ENCODE measurements at regions not wholly inside any gene's neighbourhood (a gene's known extent, or its start where the extent isn't known, plus 50 kb on each side); places are given as distances from the start of the nearest gene placed in this dataset.

DNA sequence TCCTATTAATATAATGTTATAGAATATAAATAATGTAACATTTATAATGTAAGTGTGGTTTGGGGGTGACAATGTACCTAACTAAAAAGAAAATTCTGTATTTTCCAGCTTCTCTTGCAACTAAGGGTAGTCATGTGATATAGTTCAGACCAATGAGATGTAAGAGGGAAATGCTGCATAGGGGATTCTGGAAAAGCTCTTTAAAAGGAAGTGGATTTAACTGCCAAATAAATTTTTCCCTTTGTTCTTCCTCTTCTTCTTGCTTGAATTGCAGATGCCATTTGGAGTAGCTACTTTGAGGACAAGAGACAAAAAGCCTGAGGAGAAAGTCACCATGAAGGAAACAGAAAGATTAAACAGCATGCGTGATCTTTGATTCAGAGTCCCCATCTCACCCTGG is 194.3 kb downstream of the PTEN start:
- ChIA-PET CTCF (interaction anchor here (0.7 kb wide), 1 partner anchor 18 kb away, joined by 7 read pairs; no protein-coding TSS in a partner anchor), POLR2A (ENCODE audit: low non-redundant PET) (no interaction called here)
- TF ChIP-seq, protein P1, sequence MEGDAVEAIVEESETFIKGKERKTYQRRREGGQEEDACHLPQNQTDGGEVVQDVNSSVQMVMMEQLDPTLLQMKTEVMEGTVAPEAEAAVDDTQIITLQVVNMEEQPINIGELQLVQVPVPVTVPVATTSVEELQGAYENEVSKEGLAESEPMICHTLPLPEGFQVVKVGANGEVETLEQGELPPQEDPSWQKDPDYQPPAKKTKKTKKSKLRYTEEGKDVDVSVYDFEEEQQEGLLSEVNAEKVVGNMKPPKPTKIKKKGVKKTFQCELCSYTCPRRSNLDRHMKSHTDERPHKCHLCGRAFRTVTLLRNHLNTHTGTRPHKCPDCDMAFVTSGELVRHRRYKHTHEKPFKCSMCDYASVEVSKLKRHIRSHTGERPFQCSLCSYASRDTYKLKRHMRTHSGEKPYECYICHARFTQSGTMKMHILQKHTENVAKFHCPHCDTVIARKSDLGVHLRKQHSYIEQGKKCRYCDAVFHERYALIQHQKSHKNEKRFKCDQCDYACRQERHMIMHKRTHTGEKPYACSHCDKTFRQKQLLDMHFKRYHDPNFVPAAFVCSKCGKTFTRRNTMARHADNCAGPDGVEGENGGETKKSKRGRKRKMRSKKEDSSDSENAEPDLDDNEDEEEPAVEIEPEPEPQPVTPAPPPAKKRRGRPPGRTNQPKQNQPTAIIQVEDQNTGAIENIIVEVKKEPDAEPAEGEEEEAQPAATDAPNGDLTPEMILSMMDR (conservative IDR thresholded peaks at IDR 0.05; ENCODE audit: low read depth): no peak
- DNase-seq (ENCODE audit: low spot score): no peak
- no peak overlapping the region for H3K27ac ChIP-seq

DNA sequence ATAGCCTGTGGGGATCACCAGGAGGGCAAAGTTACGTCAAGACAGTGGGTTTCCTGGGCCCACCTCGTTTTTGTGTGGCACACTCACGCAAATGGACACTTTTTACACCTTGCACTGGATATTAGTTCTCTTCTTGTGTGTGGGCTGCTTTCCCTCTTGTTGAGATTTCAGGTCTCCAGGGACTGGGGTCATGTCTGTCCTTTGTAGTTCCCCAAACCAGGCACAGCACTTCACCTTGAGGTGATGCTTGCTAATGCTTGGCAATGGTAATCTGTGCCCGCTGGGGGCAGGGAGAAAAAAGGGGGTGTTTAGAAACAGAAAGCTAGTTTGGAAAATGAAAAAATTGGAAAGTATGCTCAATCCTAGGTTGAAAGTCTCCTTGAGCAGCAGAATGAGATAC is 195.3 kb downstream of the PTEN start:
- ChIA-PET CTCF (interaction anchor here (0.6 kb wide), 1 partner anchor 1042 kb away, joined by 4 read pairs; no protein-coding TSS in a partner anchor), POLR2A (ENCODE audit: low non-redundant PET) (no interaction called here)
- TF ChIP-seq, protein P1 (conservative IDR thresholded peaks at IDR 0.05; ENCODE audit: low read depth): no peak
- no peak overlapping the region for H3K27ac ChIP-seq
- DNase-seq (ENCODE audit: low spot score): no peak

DNA sequence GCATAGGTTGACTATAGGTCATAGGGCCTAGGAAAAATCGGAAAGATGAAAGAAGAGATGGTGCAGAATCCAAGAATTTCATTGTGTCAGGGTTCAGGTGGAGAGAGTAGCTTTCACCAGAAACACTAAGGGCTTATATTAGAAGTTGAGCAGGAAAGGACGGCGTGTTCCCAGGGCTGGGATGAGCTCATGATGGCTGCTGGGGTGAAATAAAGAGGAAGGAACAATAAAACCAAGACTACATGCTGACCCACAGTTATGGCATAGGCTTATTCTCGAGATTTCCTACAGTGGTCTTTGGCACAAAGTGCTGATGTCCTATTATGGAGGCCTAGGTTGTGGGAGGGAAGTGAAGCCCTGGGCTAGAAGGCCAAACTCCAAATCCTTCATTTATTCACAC is 195.8 kb downstream of the PTEN start:
- POLR2A ChIA-PET (ENCODE audit: low non-redundant PET): no interaction called here
- no peak overlapping the region for H3K27ac ChIP-seq
- no peak for DNase-seq (ENCODE audit: low spot score)
- TF ChIP-seq, protein P1 (conservative IDR thresholded peaks at IDR 0.05; ENCODE audit: low read depth): no peak
- CTCF ChIA-PET: interaction anchor here (0.6 kb wide), 1 partner anchor 1042 kb away, joined by 4 read pairs; no protein-coding TSS in a partner anchor

DNA sequence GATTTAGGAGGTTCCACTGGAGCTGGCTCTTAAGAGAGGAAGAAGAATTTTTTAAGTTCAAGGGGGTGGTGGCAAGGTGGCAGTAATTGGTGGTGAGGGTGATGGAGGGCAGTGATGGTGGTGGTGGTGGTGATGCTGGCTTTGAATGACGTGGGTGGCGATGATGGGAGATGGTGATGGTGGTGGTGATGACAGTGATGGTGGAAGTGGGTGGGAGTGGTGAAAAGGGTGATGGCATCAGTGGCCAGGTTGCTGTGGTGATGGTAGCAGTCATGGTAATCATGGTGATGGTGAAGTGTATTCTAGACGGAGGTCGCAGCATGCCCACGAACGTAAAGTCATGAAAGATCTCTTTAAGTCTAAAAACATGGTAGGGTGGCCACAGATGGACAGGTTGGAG is 197.3 kb downstream of the PTEN start:
- ChIA-PET CTCF (no interaction called here), POLR2A (ENCODE audit: low non-redundant PET) (no interaction called here)
- H3K27ac ChIP-seq: no peak overlapping the region
- no peak for DNase-seq (ENCODE audit: low spot score)
- TF ChIP-seq, protein P1 (conservative IDR thresholded peaks at IDR 0.05; ENCODE audit: low read depth): no peak

DNA sequence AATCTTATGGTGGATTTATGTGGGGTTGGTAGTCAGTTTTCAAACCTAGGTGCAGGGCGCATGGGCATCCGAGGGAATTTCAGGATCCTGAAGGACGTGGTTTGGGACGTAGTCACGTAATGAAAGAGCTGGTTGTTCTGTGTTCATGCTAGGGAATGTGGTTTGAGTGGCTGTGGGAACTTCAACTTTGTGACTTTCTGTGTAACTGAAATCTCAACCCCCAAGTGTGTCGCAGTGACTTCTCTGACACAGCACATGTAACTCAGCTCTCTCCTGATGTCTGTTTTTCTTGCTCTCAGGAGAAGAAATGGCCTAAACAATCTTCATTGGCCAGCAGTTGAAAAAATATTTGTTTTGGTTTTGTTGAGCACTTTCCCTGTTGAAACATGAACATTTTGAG is 199.0 kb downstream of the PTEN start:
- TF ChIP-seq, protein P1 (conservative IDR thresholded peaks at IDR 0.05; ENCODE audit: low read depth): no peak
- POLR2A ChIA-PET (ENCODE audit: low non-redundant PET): no interaction called here
- DNase-seq (ENCODE audit: low spot score): no peak
- no peak overlapping the region for H3K27ac ChIP-seq
- CTCF ChIA-PET: interaction anchor here (0.7 kb wide), 1 partner anchor 11 kb away, joined by 3 read pairs; no protein-coding TSS in a partner anchor

DNA sequence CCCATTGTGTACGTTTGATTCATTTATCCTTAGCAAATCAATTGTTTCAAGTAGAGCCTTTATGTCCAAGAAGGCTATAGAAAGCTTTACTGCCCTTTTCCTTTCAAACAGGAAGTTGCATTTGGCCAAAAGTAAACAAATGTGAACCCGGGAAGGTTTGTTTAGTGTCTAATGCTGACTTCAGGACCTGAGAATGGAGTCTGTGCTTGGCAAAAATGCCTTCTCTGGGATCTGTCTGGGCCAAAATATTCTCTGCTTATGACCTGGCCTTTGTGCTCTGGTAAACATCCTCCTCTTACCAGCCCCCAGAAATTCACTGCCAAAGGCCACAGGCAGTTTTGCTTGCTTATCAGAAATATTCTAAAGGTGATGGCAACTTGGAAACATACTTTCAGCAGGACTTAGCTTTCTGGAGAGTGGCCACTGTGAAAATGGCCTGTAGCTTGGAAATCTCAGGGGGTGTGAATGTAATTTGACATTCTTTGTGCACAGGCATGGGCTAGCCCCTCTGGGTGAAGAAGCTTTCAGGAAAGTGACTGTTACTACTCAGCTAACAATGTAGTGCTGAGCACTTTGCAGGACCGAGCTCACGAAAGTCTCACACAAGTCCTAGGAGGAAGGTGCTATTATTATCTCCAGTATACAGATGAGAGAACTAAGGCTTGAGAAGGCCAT is 199.5 kb downstream of the PTEN start:
- TF ChIP-seq, protein P1 (conservative IDR thresholded peaks at IDR 0.05; ENCODE audit: low read depth): no peak
- H3K27ac ChIP-seq: no peak overlapping the region
- ChIA-PET POLR2A (ENCODE audit: low non-redundant PET) (no interaction called here), CTCF (interaction anchor here (0.7 kb wide), 1 partner anchor 10 kb away, joined by 3 read pairs; no protein-coding TSS in a partner anchor)
- DNase-seq (ENCODE audit: low spot score): no peak
